ENCODE measurements at regions not wholly inside any gene's neighbourhood (a gene's known extent, or its start where the extent isn't known, plus 50 kb on each side); places are given as distances from the start of the nearest gene placed in this dataset.

DNA sequence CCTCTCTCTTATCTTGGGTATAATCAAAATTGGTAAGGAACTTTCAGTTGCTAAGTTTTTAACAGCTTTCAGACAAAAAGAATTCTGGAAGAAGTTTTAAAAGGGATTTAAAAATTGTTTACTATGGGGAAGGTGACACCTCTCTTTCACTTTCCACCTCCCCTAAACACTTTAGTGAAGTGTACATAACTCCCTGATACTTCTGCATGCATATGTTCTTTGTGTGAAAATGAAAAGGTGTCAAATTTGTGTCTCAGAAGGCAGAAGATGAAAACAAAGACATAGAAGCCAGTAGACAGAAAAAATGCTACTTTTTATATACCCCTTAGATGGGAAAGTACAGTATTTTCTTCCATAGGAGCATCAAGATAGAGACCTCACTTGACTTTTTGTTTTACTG lies 117.8 kb downstream of the TMEM26 start:
- no peak overlapping the region for H3K27ac ChIP-seq (ENCODE audit: low read depth, low read length)
- no peaks in the 10 kb centered on the region for H3K4me1 ChIP-seq (ENCODE audit: insufficient read depth, low read length)
- H3K36me3 ChIP-seq (ENCODE audit: insufficient read depth, low read length) = no peaks in the 10 kb centered on the region
- H3K9ac ChIP-seq (ENCODE audit: low read length) = no peak overlapping the region
- H3K27me3 ChIP-seq (ENCODE audit: control insufficient read depth in 1 of 2, insufficient read depth in 2 of 2, low read length in 2 of 2) = no peaks in the 10 kb centered on the region
- no peak overlapping the region for H3K4me3 ChIP-seq (ENCODE audit: low read depth in 1 of 2, low read length in 2 of 2)
- no peaks in the 10 kb centered on the region for H3K9me3 ChIP-seq (ENCODE audit: low read length)

GRCh38 chr10:61332581-61332980 lies 120.6 kb downstream of the TMEM26 start:
- Histone ChIP-seq H3K36me3 (ENCODE audit: insufficient read depth, low read length) (no peaks in the 10 kb centered on the region), H3K4me3 (ENCODE audit: low read depth in 1 of 2, low read length in 2 of 2) (no peak overlapping the region), H3K9ac (ENCODE audit: low read length) (no peak overlapping the region), H3K4me1 (ENCODE audit: insufficient read depth, low read length) (no peaks in the 10 kb centered on the region), H3K9me3 (ENCODE audit: low read length) (no peaks in the 10 kb centered on the region), H3K27me3 (ENCODE audit: control insufficient read depth in 1 of 2, insufficient read depth in 2 of 2, low read length in 2 of 2) (no peaks in the 10 kb centered on the region), H3K27ac (ENCODE audit: low read depth, low read length) (no peak overlapping the region)

DNA sequence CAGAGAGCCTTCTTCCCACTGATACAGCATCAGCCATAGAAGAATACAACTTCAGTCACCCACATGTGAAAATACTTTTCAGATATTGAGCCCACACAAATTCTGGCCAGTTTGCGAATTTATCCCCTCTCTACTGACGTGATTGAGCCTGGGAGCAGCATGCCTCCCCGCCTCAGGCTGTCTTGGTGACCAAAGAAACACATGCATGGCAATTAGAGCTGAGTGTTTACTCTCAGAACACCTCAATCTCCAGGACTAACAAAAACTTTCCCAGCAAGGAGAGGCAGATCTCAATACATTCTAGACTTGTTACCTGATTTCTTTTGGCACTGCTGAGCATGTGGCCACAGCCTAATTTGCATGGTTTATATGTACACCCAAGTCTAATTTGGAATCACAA lies 122.5 kb downstream of the TMEM26 start:
- no peak overlapping the region for H3K27ac ChIP-seq (ENCODE audit: low read depth, low read length)
- no peaks in the 10 kb centered on the region for H3K9me3 ChIP-seq (ENCODE audit: low read length)
- H3K27me3 ChIP-seq (ENCODE audit: control insufficient read depth in 1 of 2, insufficient read depth in 2 of 2, low read length in 2 of 2) = no peaks in the 10 kb centered on the region
- no peak overlapping the region for H3K9ac ChIP-seq (ENCODE audit: low read length)
- H3K4me3 ChIP-seq (ENCODE audit: low read depth in 1 of 2, low read length in 2 of 2) = no peak overlapping the region
- no peaks in the 10 kb centered on the region for H3K36me3 ChIP-seq (ENCODE audit: insufficient read depth, low read length)
- no peaks in the 10 kb centered on the region for H3K4me1 ChIP-seq (ENCODE audit: insufficient read depth, low read length)

DNA sequence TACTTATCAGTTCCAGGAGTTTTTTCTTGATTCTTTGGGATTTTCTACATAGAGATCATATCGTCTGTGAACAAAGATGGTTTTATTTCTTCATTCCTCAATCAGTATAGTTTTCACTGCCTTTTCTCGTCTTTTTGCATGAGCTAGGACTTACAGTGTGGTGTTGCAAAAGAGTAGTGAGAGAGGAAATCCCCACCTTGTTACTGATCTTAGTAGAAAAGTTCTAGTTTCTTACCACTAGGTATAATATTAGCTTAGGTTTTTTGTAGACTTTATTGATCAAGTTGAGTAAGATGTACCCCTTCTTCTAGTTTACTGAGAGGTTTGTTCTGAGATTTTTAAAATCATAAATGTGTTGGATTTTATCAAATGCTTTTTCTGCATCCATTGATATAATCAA lies 123.3 kb downstream of the TMEM26 start:
- H3K9ac ChIP-seq (ENCODE audit: low read length) = no peak overlapping the region
- no peaks in the 10 kb centered on the region for H3K36me3 ChIP-seq (ENCODE audit: insufficient read depth, low read length)
- H3K27me3 ChIP-seq (ENCODE audit: control insufficient read depth in 1 of 2, insufficient read depth in 2 of 2, low read length in 2 of 2) = no peaks in the 10 kb centered on the region
- no peaks in the 10 kb centered on the region for H3K9me3 ChIP-seq (ENCODE audit: low read length)
- H3K4me1 ChIP-seq (ENCODE audit: insufficient read depth, low read length) = no peaks in the 10 kb centered on the region
- no peak overlapping the region for H3K27ac ChIP-seq (ENCODE audit: low read depth, low read length)
- no peak overlapping the region for H3K4me3 ChIP-seq (ENCODE audit: low read depth in 1 of 2, low read length in 2 of 2)

DNA sequence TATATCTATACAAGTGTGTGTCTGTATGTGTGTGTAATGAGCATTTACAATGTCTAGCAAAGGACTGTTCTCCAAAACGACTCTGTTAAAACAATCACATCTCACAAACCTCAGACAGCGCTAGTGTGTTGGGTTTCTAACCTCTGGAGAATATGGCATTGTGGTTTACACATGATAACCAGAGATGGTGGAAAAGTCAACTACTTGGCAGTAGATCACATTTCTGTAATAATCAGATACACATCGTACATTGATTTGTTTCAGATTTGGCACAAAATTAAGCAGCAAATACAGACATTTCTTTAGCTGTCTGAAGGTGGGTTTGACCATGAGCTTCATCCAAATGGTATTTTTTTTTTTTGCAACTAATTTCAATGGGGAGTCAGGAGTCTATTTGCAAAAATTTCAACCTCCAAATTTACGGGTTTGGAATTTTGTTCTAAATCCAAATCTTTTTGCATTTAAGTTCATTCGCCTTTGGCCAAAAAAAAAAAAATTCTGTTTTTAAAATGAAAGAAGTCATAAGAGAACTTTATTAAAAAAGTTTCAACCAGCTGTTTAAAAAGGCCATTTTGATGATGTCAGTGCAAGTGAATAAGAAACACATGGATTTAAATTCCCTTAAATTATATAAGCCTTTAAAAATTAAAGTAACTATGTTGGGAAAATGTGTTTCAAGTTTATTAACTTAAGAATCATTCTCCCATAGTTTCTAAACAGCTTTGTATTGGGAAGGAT lies 127.8 kb downstream of the TMEM26 start:
- Histone ChIP-seq H3K27ac (ENCODE audit: low read depth, low read length) (no peak overlapping the region), H3K9ac (ENCODE audit: low read length) (no peak overlapping the region), H3K36me3 (ENCODE audit: insufficient read depth, low read length) (no peaks in the 10 kb centered on the region), H3K4me3 (ENCODE audit: low read depth in 1 of 2, low read length in 2 of 2) (no peak overlapping the region), H3K4me1 (ENCODE audit: insufficient read depth, low read length) (no peaks in the 10 kb centered on the region), H3K9me3 (ENCODE audit: low read length) (no peaks in the 10 kb centered on the region), H3K27me3 (ENCODE audit: control insufficient read depth in 1 of 2, insufficient read depth in 2 of 2, low read length in 2 of 2) (no peaks in the 10 kb centered on the region)

GRCh38 chr10:61323726-61324125 lies 129.5 kb downstream of the TMEM26 start:
- Histone ChIP-seq H3K36me3 (ENCODE audit: insufficient read depth, low read length) (no peaks in the 10 kb centered on the region), H3K9me3 (ENCODE audit: low read length) (no peaks in the 10 kb centered on the region), H3K9ac (ENCODE audit: low read length) (no peak overlapping the region), H3K4me3 (ENCODE audit: low read depth in 1 of 2, low read length in 2 of 2) (no peak overlapping the region), H3K4me1 (ENCODE audit: insufficient read depth, low read length) (no peaks in the 10 kb centered on the region), H3K27ac (ENCODE audit: low read depth, low read length) (no peak overlapping the region), H3K27me3 (ENCODE audit: control insufficient read depth in 1 of 2, insufficient read depth in 2 of 2, low read length in 2 of 2) (no peaks in the 10 kb centered on the region)

- H3K9me3 ChIP-seq (ENCODE audit: low read length) = no peaks in the 10 kb centered on the region
- H3K27me3 ChIP-seq (ENCODE audit: control insufficient read depth in 1 of 2, insufficient read depth in 2 of 2, low read length in 2 of 2) = no peaks in the 10 kb centered on the region
- H3K9ac ChIP-seq (ENCODE audit: low read length) = no peak overlapping the region
- no peak overlapping the region for H3K4me3 ChIP-seq (ENCODE audit: low read depth in 1 of 2, low read length in 2 of 2)
- no peak overlapping the region for H3K27ac ChIP-seq (ENCODE audit: low read depth, low read length)
- no peaks in the 10 kb centered on the region for H3K36me3 ChIP-seq (ENCODE audit: insufficient read depth, low read length)
- no peaks in the 10 kb centered on the region for H3K4me1 ChIP-seq (ENCODE audit: insufficient read depth, low read length)
Observed at GRCh38 chr10:61321041-61321857, 131.9 kb downstream of the TMEM26 start.

DNA sequence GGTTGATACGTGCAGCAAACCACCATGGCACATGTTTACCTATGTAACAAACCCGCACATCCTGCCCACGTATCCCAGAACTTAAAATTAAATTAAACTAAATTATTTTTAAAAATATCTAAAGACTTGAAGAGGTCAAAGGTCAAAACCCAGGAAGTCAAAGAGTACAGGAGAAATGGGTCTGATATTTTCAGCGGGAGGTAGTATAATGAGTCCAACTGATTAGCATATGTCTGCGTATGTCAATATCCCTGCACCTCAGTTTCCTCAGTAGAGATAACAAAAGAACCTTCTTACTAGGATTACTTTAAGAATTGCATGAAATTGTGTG lies 133.0 kb downstream of the TMEM26 start:
- no peak overlapping the region for H3K9ac ChIP-seq (ENCODE audit: low read length)
- H3K36me3 ChIP-seq (ENCODE audit: insufficient read depth, low read length) = no peaks in the 10 kb centered on the region
- no peak overlapping the region for H3K4me3 ChIP-seq (ENCODE audit: low read depth in 1 of 2, low read length in 2 of 2)
- no peaks in the 10 kb centered on the region for H3K9me3 ChIP-seq (ENCODE audit: low read length)
- H3K27ac ChIP-seq (ENCODE audit: low read depth, low read length) = no peak overlapping the region
- H3K4me1 ChIP-seq (ENCODE audit: insufficient read depth, low read length) = no peaks in the 10 kb centered on the region
- H3K27me3 ChIP-seq (ENCODE audit: control insufficient read depth in 1 of 2, insufficient read depth in 2 of 2, low read length in 2 of 2) = no peaks in the 10 kb centered on the region

DNA sequence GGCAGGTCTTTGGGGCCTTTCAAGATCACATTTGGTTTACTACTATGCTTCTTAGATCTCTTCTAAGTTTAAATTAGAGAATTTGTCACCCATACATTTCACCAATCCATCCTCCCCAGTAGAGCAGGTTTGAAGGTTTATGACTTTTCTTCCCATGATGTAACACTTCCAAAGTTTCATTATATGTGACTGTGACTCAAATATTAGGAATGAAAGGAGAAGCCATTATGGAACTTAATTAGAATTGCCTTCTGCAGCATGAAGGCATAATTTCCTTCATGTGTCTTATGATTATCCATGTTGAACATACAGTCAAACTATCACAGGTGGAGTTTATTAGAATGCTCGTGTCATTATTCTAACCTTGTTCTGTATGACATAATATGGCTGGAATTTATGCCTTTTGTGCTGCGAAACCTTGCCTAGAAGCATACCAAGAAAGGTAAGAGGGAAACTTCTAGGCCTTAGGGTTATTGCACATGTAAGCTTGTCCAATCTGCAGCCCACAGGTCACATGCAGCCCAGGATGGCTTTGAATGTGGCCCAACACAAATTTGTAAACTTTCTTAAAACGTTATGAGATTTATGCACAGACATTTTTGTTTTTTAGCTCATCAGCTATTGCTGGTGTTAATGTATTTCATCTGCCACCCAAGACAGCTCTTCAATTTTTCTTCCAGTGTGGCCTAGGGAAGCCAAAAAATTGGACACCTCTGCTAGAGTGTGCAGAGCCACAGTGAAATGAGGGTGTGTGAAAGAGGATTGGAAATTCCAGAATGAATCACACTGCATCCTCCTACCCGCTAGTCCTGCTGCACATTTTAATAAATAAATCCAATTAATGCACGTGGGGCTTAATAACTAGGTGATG lies 133.6 kb downstream of the TMEM26 start:
- H3K9ac ChIP-seq (ENCODE audit: low read length) = no peak overlapping the region
- no peaks in the 10 kb centered on the region for H3K27me3 ChIP-seq (ENCODE audit: control insufficient read depth in 1 of 2, insufficient read depth in 2 of 2, low read length in 2 of 2)
- no peaks in the 10 kb centered on the region for H3K4me1 ChIP-seq (ENCODE audit: insufficient read depth, low read length)
- no peak overlapping the region for H3K4me3 ChIP-seq (ENCODE audit: low read depth in 1 of 2, low read length in 2 of 2)
- no peak overlapping the region for H3K27ac ChIP-seq (ENCODE audit: low read depth, low read length)
- H3K36me3 ChIP-seq (ENCODE audit: insufficient read depth, low read length) = no peaks in the 10 kb centered on the region
- no peaks in the 10 kb centered on the region for H3K9me3 ChIP-seq (ENCODE audit: low read length)

DNA sequence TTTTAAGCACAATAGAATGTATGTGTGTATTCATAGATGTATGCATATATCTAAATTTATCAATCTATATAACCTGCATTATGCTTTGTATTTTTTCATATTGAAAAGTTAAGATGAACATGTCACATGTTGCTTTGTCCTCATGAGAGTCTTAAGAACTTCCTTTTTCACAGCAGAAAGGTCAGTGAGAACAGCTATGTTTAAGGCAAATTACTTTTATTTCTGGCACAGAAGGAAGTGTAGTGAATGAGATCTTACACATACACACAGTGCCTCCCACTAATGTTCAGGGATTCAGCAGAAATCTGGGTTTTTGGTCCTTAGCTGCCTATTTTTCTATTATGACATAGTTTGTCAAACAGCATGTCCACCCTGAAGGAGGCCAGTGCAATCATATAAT lies 134.8 kb downstream of the TMEM26 start:
- Histone ChIP-seq H3K4me1 (ENCODE audit: insufficient read depth, low read length) (peaks cover 6% of the 10 kb centered on the region), H3K36me3 (ENCODE audit: insufficient read depth, low read length) (no peaks in the 10 kb centered on the region), H3K9me3 (ENCODE audit: low read length) (no peaks in the 10 kb centered on the region), H3K4me3 (ENCODE audit: low read depth in 1 of 2, low read length in 2 of 2) (no peak overlapping the region), H3K27ac (ENCODE audit: low read depth, low read length) (no peak overlapping the region), H3K9ac (ENCODE audit: low read length) (no peak overlapping the region), H3K27me3 (ENCODE audit: control insufficient read depth in 1 of 2, insufficient read depth in 2 of 2, low read length in 2 of 2) (no peaks in the 10 kb centered on the region)

GRCh38 chr10:61317706-61318105 lies 135.5 kb downstream of the TMEM26 start:
- H3K4me3 ChIP-seq (ENCODE audit: low read depth in 1 of 2, low read length in 2 of 2) = no peak overlapping the region
- no peak overlapping the region for H3K27ac ChIP-seq (ENCODE audit: low read depth, low read length)
- H3K36me3 ChIP-seq (ENCODE audit: insufficient read depth, low read length) = no peaks in the 10 kb centered on the region
- H3K4me1 ChIP-seq (ENCODE audit: insufficient read depth, low read length) = peaks cover 7% of the 10 kb centered on the region
- H3K9me3 ChIP-seq (ENCODE audit: low read length) = no peaks in the 10 kb centered on the region
- no peaks in the 10 kb centered on the region for H3K27me3 ChIP-seq (ENCODE audit: control insufficient read depth in 1 of 2, insufficient read depth in 2 of 2, low read length in 2 of 2)
- no peak overlapping the region for H3K9ac ChIP-seq (ENCODE audit: low read length)
